ENCODE measurements at regions not wholly inside any gene's neighbourhood (a gene's known extent, or its start where the extent isn't known, plus 50 kb on each side); places are given as distances from the start of the nearest gene placed in this dataset.
"Not testable (repeated sequence)": the region's sequence is repeated elsewhere in the genome, so short reads cannot be mapped to it uniquely, and the experiment has no call there.

DNA sequence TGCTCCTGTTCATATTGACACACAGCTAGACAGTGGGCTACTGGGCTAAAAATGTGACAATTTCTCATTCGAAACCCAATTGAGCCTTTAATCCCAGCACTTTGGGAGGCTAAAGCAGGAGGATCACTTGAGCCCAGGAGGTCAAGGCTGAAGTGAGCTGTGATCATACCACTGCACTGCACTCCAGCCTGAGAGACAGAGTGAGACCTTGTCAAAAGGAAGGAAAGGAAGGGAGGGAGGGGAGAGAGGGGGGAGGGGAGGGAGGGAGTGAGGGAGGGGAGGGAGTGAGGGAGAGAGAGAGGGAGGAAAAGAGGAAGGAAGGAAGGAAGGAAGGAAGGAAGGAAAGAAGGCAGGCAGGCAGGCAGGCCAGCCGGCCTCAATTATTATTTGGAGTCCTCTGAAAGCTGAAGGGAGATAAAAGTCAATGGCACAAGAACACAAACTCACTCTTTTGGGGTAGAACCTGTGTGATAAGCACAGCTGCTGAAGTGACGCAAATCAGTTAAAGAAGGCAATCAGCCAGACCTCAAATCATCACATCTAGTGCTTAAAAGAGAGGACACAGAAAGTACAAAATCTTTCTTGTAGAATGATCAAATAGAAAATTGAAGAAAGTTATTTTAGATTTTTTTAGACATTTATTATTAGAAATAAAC lies 98.1 kb downstream of the CCDC71L start:
- DNase-seq, result no peak

DNA sequence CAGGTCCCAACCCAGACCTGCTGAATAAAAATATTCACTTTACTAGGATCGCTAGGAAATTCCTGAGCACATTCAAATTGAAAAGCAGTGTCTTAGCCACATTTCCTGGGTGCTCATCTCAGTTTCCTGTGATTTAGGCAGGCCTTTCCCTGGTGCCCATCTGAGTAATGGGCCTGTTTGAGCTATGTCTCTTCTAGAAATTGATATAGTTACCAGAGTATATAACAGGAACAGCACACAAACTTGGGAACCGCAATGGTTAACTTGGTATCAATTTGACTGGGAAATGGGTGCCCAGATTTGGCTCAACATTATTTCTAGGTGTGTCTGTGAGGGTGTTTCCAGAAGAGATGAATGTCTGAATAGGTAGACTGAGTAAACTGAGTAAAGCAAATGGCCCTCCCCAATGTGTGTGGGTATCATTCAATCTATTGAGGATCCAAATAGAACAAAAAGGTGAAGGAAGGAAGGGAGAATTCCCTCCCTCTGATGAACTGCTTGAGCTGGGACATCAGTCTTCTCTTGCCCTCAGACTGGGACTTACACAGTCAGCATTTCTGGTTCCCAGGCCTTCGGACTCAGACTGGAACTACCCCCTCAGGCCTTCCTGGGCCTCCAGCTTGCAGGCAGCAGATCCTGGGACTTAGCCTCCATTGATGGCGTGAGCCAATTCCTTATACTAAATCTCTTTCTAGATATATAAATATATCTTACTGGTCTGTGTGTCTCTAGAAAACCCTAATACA lies 99.1 kb downstream of the CCDC71L start:
- no peak for DNase-seq

DNA sequence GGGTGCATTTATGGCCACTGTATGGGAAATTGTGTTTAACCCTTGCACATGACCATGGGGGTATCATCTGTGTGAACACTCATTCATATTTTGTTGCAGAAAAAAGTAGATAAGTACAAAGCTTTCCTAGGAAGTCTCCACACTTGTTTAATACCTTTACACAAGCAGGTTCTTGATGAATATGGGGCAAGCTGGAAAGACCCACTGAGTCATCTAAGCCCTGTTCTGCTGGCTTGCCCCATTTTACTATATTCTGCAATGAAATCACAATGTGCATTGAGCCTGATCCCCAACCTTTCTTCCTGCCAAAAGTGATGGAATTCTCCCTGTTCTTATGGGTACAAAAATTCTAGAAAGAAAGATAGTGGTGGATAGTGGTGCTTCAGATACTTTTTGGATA lies 99.8 kb downstream of the CCDC71L start:
- no peak for DNase-seq

DNA sequence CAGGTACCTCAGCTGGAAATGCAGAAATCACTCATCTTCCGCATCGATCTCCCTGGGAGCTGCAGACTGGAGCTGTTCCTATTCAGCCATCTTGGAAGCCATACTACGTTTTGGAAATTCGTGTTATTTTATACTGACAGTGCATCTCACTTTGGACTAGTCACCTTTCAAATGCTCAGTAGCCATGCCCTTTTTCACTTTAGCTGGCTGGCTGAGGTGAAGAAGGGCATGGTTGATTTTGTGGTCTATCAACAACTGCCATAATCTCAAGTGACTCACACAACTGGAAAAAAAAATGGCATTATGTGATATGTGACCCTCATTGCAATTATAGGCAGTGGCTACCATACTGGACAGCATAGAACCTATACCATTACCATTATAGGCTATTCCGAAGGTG lies 100.5 kb downstream of the CCDC71L start:
- DNase-seq, result no peak

DNA sequence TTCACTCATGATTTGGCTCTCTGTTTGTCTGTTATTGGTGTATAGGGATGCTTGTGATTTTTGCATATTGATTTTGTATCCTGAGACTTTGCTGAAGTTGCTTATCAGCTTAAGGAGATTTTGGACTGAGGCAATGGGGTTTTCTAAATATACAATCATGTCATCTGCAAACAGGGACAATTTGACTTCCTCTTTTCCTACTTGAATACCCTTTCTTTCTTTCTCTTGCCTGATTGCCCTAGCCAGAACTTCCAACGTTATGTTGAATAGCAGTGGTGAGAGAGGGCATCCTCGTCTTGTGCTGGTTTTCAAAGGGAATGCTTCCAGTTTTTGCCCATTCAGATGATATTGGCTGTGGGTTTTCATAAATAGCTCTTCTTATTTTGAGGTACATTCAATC lies 104.7 kb downstream of the CCDC71L start:
- not testable (repeated sequence) for DNase-seq

DNA sequence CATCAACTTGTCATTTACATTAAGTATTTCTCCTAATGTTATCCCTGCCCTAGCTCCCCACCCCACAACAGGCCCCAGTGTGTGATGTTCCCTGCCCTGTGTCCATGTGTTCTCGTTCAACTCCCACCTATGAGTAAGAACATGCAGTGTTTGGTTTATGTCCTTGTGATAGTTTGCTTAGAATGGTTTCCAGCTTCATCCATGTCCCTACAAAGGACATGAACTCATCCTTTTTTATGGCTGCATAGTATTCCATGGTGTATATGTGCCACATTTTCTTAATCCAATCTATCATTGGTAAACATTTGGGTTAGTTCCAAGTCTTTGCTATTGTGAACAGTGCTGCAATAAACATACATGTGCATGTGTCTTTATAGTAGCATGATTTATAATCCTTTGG lies 106.3 kb downstream of the CCDC71L start:
- DNase-seq, result not testable (repeated sequence)

DNA sequence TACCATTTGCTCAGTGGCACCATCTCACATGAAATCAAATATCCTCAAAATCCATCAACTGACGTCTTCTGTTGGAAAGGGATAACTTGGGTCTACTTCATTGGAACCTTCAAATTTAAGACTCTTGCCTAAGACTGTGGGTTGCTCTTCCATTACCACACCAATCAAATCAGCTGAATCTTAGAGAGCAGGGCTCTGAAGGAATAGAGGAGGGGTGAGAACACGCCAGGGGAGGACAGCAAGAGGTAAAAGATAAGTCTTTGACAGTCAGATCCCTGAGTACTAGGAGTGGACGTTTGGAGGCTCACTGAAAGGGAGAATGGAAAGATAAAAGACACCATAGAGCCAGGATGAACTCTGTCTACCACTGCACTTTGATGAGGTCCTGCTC lies 107.5 kb downstream of the CCDC71L start:
- no peak for DNase-seq

DNA sequence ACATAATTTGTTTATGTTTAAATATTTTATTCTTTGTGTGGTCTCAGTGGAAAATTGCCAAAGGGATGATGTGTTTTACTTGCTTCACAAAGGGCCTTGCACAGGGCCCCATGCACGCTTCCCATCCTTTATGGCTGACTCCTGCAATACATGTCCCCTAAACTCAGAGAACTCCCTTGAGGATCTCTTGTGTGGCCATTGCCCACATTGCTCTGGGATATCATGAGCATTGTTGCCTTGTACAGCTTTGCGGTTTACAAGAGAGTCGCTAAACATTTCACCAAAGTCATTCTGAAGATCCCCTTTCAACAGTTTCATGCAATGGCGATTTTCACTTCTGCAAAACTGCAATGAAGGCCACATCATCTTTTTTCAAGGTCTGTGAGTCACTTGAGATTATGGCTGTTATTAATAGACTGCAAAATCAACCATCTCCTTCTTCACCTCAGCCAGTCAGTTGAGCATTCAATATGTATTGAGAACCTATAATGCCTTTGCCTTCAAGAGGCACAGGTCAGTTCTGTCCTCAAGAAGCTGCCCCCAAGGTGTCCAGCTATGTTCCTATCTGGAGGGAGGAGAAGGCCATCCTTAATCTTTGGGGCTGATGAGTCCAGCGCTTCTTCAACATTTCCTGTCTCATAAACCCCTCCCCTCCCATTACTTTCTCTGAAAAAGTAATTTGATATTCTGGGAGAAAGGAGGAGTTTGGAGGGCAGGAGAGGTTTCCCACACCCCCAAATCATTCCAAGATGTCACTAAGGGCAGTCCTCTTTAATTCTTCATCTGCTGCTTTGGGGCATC lies 108.1 kb downstream of the CCDC71L start:
- no peak for DNase-seq

DNA sequence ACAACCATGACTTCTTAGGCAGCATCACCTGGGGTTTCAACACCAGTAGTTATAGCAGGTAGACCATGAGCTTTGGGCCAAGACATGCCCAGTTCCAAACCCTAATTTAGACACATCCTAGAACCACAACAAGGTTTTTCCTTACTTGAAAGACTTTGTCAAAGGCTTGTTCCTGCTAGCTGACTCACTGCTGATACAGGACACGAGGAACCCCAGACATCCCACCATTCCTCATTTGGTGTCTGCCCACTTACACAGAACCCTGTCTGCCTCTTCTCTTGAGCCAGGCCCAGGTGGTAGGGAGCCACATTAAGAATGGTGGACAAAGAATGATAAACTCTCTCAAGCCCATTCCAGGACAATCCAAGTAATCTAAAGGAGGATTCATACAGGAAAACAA lies 109.0 kb downstream of the CCDC71L start:
- DNase-seq, result no peak

DNA sequence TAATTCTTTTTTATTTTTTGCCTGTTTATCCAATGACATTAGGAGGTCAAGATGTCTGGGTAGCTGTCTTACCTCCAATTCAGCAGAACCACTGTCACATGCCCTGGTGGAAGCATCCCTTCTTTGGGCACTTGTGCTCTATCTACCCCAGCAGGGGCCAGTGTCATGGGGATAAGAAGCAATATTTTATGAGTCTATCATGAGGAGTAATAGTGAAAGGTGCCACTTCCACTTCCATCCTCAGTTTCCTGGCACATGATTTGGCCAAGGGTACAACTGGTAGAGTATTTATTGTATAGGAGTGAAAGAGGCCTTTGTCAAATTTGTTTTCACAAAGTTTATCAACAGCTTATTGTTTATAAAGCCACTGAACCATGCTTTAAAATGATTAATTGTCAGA lies 112.5 kb downstream of the CCDC71L start:
- DNase-seq, result no peak

DNA sequence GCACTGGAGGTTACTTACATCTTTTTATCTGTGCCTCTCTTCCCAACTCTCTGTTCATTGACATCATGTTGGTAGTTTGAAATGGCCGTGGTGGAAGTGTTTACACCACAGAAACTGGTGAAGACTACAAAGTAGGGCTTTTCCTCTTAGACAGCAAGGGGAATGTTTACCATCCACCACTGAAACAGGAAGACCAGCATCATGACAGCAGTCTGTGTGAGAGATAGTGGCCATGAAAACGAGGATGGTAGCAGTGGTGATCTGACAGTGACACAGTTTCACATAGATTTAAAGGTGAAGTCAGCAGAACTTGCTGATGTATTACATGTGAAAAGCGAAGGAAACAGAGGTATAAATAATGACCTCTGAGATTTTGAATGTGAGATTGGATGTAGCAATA lies 115.7 kb downstream of the CCDC71L start:
- DNase-seq, result no peak

DNA sequence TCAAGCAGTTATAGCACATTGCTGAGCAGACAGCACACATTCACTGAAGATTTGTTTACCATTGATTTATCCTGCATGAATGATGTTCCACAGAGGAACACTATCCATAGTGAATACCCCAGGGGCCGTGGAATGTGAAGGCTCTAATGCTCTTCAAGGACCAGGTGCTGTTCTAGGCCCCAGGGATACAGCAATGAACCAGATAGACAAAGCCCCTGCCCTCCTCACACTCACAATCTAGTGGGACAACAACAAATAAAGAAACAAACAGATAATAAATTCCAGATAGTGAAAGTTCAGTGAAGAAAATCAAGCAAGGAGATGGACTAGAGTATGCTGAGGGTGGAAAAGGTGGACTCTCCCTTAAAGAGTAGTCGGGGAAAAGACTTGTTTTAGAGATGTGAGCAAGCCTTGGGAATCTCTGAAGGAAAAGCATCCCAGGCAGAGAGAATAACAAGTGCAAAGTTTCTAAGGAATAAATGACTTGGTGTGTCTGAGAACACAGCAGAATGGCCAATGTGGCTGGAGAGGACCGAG lies 117.7 kb downstream of the CCDC71L start:
- no peak for DNase-seq

DNA sequence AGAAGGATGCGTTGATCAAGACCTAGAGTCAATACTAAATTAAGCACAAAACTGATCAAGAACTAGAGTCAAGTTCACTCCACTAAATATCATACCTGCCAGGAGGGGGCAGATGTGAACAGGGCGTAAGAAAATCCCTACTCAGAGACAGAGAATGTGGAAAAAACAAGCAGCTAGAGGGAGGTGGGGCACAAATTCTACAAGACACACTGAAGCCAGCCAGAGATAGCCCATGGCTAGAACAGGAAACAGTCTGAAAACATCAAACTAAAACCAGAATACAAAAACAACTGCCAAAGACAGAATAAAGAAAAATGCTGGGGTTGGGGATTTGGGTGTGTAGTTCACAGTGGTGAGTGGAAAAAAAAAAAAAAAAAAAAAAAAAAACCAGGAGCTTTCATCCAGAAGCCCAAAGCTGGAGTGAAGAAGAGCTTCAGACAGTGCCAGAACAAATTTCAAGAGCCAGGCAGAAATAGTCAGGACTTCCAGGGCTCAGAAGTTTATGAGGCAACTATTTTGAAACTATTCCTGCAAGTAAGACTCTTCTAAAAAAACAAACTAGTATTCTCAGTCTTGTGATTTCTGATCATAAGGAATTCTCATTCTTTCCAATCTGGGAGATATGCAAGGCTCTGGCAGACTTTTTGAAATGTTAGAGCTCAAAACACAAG lies 118.3 kb downstream of the CCDC71L start:
- DNase-seq, result peak; percentile 50

DNA sequence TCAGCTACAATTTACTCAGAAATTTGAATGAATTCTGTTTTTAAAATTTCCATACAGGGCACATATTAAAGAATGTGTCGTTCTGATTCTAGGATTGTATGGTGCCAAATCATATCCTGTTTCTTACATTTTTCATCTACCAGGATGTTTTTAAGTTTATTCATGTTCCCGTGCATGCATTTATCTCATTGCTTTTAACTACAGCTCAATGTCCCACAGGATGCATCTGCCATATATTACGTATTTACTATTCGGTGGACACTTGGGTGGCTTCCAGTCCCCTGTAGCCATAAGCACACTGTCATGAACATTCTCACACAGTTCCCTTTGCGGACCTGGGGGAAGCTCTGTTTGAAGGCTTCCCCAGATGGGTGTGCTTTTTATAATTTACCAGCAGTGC lies 122.3 kb downstream of the CCDC71L start:
- DNase-seq, result no peak

DNA sequence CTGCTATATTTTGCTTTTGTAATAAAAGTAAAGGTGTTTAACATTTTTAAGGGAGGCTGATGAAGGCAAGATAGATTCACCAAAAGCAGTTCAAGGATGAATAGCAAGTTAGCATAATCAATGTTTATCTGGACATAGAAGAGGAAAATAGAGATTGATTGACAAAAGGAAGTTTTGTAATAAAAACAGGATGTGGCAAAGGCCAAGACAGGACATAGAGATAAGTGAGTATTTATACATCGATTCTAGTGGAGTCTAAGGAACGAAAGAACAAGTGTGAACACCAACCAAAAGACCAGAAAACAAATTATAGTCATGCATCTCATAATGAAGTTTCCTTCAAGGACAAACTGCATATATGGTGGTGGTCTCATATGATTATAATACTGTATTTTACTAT lies 123.8 kb downstream of the CCDC71L start:
- DNase-seq, result no peak

DNA sequence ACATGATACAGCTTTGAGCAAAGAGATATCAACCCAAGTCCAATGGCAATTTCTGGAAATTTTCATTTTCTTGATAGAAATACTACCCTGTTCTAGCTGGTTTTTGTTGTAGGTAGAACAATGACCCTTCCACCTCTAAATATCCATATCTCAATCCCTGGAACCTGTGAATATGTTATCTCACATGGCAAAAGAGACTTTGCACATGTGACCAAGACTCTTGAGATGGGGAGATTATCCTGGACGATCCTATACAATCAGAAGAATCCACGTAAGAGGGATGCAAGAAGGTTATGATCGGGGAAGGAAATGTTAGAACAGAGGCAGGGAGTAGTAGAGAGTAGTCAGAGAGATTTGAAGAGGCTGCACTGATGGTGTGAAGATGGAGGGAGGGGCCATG lies 124.9 kb downstream of the CCDC71L start:
- DNase-seq, result no peak

DNA sequence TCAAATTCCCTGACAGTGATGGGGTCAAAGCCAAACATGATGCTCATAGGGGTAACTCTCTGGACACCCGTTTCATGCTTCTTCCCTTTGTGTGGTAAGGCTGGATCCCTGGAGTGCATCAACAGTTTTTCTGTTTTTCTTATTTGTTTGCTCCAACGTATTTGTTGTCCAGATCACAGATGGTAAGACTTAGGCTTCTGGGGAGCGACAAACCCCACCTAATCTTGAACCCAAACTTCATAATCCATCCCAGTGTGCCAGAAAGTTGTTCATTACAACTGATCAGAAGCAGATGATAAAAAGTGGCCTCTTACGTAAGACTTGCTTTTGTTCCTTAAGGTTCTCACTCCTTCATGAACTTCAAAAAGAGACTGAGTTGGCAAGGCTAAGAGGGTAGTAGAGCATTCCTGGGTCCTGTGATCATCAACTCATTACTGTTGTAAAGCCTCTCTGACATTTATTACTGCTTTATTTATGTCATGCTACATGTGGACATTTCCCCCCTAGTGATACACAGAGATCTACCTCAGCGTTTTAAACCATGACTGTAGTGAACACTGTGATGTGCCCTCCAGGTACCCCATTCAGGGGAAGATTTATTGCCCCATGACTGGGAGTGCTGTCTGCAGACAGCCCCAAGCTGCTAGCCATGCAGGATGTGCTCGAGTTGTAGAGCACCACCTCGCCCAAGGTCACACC lies 125.6 kb downstream of the CCDC71L start:
- no peak for DNase-seq

DNA sequence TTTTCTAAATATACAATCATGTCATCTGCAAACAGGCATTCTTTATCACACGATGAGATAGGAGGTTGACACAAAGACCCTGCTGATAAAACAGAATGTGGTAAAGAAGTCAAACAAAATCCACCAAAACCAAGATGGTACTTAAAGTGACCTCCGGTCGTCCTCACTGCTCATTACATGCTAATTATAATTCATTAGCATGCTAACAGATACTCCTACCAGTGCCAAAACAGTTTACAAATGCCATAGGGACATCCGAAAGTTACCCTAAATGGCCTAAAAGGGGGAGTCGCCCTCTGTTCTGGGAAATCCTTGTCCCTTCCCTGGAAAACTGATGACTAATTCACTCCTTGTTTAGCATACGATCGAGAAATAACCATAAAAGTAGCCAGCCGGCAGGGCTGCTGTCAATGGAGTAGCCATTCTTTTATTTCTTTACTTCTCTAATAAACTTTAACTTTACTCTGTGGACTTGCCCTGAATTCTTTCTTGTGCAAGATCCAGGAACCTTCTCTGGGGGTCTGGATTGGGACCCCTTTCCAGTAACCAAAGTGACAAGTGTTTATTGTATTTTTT lies 126.6 kb downstream of the CCDC71L start:
- DNase-seq, result no peak

DNA sequence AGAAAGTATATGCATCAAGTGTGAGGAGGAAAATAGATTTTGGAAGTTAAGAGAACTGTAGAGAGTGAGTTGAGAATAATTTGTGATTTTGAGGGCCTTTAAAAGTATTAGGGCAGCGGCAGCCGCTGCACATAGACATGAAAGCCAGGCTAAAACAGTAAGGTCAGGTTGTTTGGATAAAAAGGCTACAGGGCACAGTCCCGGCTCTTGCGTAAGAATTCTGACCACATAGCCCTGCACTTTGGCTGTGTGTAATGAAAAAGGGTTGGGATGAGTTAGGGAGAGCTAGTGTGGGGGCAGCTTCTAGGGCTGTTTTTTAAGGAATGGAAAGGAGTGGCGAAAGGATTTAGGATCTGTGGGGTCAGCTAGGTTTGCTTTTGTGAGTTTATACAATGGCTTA lies 130.8 kb downstream of the CCDC71L start:
- not testable (repeated sequence) for DNase-seq

DNA sequence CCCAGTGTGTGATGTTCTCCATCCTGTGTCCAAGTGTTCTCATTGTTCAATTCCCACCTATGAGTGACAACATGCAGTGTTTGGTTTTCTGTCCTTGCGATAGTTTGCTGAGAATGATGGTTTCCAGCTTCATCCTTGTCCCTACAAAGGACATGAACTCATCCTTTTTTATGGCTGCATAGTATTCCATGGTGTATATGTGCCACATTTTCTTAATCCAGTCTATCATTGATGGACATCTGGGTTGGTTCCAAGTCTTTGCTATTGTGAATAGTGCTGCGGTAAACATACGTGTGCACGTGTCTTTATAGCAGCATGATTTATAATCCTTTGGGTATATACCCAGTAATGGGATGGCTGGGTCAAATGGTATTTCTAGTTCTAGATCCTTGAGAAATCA lies 134.3 kb downstream of the CCDC71L start:
- not testable (repeated sequence) for DNase-seq

DNA sequence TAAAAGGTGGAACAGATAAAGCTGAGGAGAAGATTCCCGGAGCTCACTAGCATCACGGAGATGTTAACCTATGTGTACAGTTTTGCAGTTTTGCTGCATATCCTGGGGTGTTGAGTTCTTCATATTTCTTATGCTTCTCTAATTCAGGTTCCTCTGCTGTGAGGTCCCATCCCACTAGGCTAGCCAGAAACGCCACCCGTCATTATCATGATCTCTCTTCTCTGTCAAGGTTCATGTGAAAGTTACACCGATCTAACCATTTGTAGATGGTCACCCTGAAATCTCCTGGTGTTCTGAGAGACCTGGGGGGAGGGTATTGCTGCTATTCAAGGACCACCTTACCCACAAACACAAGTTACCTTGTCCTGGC lies 136.3 kb downstream of the CCDC71L start:
- DNase-seq, result no peak

DNA sequence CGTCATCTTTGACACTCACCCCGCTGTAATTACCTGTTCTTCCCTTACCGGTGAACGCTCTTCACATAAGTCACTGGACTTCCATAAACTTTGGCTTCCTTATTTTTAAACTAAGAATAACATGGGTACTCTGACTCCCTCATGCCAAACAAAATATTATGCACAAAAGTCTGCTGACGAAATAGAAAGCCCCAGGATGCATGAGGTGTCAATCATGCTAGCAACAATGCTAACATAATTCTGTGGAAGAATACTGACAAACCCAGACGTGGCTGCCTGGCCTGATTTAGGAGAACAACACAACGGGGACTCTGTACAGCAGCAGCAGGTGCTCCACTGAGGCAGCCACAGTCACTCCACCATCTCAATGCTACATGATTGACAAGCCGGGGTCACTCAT lies 137.5 kb downstream of the CCDC71L start:
- DNase-seq, result no peak
